ENCODE measurements at regions not wholly inside any gene's neighbourhood (a gene's known extent, or its start where the extent isn't known, plus 50 kb on each side); places are given as distances from the start of the nearest gene placed in this dataset.

- TF ChIP-seq POLR2A (IDR thresholded peaks at IDR 0.05; ENCODE audit: low read depth) (no peak), POLR2AphosphoS5 (IDR thresholded peaks at IDR 0.05) (no peak), CTCF (IDR thresholded peaks at IDR 0.05) (no peak), EP300 (IDR thresholded peaks at IDR 0.05) (no peak)
These were observed 505.9 kb upstream of the CCNG1 start for GRCh38 chr5:162931501-162931900.
